ENCODE measurements at regions not wholly inside any gene's neighbourhood (a gene's known extent, or its start where the extent isn't known, plus 50 kb on each side); places are given as distances from the start of the nearest gene placed in this dataset.
A peak's percentile ranks its signal among the peaks of the same experiment; 100 is the strongest.
"Not testable (repeated sequence)": the region's sequence is repeated elsewhere in the genome, so short reads cannot be mapped to it uniquely, and the experiment has no call there.

DNA sequence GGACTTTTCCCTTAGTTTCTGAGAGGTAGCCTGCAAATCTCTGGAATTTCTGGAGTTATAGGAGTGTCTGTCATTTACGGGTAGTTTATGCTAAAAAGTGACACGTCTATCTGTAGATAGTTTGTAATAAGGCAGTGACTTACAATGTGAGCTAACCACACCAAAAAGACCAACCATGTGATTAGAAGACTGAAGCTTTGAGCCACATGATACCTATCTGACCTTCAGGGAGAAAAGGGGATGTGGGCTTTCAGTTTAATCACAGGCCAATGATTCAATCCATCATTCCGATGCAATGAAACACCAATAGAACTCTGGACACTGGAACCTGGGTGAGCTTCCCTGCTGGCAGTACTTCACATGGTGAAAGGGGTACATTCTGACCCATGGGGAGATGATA is 254.6 kb upstream of the GK2 start:
- no peak for DNase-seq

DNA sequence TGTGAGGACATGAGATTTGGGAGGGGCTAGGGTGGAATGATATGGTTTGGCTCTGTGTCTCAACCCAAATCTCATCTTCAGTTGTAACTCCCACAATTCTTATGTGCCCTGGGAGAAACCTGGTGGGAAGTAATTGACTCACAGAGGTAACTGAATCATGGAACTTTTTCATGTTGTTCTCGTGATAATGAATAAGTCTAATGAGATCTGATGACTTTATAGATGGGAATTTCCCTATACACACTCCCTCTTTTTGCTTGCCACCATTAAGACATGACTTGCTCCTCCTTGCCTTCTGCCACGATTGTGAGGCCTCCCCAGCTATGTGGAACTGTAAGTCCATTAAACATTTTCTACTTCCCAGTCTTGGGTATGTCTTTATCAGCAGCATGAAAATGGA is 253.2 kb upstream of the GK2 start:
- DNase-seq, result no peak

DNA sequence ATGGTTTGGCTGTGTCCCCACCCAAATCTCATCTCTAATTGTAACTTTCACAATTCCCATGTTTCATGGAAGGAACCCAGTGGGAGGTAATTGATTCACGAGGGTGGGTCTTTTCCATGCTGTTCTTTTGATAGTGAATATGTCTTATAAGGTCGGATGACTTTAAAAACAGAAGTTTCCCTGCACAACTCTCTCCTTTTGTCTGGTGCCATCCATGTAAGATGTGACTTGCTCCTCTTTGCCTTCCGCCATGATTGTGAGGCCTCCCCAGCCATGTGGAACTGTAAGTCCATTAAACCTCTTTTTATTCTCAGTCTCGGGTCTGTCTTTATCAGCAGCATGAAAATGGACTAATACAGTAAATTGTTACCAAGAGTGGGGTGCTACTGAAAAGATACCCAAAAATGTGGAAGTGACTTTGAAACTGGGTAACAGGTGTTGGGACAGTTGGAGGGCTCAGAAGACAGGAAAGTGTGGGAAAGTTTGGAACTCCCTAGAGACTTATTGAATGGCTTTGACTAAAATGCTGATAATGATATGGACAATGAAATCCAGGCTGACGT is 251.4 kb upstream of the GK2 start:
- not testable (repeated sequence) for DNase-seq

DNA sequence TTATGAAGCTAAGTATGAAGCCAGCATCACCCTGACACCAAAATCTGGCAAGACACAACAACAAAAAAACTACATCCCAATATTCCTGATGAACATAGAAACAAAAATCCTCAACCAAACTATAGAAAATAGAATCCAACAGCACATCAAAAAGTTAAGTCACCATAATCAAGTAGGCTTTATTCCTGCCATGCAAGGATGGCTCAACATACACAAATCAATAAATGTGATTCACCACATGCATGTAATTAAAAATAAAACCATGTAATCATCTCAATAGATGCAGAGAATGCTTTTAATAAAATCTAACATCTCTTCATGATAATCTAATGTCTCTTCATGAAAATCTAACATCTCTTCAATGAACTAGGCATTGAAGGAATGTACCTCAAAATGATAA is 249.4 kb upstream of the GK2 start:
- no peak for DNase-seq

DNA sequence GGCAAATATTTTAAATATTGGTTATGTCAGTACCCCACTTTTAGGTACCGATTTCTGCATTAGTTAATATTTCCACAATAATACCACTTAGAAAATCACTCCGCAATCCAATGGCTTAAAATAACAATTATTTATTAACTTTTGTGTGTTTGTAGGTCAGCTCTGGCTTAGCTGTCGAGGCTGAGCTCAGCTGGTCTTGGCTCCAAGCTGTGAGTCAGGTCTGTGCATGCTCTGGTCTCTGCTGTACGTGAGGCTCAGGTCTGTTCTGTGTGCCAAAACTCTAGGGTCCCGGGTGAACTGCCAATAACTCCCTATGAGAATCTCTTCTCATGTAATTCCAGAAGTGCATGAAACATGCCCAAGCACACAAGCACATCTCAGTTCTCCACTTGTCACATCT is 245.8 kb upstream of the GK2 start:
- no peak for DNase-seq

DNA sequence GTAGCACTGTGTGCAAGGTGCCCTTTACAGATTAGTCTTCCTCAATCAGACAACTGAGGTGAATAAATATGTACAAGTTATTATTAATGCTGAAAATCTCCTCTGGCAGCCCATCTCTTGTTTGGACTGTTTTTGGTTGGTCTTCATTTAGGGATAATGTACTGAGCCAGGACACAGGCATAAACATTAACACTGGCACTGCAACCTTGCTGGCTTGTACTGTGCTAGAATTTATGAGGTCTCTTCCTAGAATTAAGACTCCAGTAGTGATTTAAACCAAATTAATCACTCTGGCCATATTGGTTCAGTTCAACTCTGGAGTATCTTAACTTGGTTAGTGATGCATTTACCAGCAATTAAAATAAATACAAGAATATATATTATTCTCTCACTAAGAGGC is 244.7 kb upstream of the GK2 start:
- DNase-seq, result no peak

DNA sequence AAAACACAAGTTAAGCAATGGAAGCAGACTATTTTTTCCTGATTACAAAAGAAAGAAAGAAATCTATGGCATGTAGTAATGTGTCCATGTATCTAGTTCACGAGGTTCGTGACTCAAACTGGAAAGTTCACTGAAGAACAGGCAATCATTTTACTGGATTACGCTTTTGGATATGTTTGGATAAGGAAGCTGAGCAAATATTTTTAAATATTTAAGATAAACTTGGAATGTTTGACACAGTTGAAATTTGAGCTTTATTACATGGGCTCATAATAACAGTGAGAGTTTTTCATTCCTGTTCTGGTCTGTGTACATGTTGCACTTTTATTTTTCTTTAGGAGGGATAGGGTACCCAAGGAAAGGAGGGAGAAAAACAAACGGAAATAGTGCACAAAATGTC is 244.2 kb upstream of the GK2 start:
- DNase-seq, result peak; percentile 26

DNA sequence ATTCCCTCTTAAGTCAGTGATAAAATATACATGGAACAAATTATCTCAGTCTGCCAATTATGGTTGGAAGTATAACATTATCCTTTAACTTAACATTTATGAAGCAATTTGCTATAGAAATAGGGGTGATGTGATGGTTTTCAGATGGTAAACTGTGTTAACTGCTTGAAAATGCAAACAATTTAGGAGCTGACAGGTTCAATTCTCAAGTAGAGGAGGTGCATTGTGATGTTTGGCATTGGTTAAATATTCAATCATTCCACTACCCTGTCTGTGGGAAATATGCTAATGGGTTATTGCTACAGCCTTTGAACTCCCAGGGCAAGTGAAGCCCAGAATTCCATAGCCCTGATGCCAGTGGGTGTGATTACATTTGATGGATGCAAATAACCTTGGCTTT is 243.4 kb upstream of the GK2 start:
- no peak for DNase-seq

DNA sequence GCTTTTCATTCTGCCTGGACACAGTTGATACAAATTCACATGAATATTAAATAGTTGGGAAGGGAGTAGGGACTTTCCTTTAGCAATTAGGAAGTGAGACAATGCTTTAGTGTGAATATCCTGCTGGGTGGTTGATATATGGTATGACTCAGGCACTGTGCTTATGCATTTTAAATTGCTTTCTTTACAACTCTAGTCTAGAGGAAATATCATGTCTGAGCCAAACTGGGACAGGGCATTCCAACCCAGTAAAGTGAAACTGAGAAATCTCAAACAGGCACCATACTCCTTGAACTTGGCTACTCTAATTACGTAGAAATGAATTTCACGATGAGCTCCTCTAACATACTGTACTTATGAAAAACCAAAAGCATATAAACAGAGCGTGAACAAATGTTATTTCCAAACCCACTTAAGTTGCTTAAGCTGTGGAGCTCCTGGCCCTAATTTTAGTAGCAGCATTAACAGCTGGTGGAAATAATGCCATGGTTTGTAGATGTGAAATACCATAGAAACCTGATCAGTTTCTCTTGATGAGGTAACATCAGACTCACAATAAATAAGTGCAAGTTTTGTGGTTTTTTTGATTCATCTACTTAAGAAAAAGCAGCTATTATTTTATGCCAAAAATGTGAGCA is 242.9 kb upstream of the GK2 start:
- no peak for DNase-seq

DNA sequence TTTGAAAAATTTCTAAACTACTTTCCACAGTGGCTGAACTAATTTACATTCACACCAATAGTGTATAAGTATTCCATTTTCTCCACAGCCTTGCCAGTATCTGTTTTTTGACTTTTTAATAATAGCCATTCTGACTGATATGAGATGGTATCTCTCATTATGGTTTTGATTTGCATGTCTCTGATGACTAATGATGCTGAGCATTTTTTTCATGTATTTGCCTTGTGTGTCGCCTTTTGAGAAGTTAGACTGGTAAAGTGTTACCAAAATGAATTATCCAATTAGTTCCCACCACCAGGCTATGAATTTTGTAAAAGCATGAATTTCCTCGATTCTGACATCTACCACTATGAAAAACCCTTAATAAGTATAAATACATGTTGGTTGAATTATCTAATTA is 242.2 kb upstream of the GK2 start:
- no peak for DNase-seq

DNA sequence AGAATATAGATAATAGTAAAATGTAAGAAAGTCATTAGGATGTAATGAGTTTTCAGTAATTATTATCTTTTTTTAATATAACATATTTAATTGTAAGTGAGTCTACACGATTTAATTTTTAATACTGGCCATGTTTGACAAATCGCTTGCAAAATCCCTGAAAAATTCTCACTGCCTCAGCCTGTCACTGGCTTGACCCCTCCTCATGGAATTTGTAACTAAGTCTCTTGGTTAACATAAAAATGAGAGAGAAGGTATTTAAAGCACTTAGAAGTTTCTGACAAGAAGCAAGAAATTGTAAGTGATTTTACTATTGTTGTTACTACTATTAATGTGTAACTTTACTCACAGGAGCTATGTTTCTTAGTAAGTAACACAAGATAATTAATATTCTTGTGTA is 237.9 kb upstream of the GK2 start:
- DNase-seq, result no peak

DNA sequence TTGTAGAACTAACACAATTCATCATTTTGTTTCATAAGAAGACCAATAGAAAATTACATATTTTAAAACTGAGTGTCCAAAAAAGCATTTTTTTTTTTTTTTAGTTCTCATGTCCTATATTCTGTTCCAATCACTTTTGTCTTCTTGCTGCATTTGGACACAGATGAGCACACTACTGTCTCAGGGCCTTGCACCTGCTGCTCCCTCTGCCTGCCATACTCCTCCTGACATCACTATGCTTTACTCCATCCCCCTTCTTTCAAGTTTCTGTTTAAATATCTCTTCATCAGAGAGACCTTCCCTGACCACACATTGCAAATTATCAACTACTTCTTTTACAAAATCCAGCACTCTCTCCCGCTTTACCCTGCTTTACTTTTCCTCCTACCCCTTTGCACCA is 230.7 kb upstream of the GK2 start:
- DNase-seq, result no peak

DNA sequence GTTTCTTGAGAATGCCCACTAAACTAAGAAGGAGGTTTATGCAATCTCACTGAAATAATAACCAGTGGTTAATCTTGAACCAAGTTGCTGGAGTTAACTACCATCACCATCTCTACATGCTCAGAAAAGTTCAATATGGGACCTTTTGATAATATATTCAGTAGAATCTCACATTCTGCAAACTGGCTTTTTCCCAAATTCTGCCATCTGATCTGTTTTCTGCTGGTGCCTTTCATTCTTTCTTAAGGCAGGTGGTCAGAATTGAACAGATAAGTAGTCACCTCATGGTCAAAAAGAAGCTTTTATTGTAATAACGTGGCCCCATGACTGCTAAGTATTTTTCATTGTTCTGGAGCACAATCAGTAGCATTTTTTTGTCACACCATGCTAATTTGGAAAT is 229.0 kb upstream of the GK2 start:
- no peak for DNase-seq

DNA sequence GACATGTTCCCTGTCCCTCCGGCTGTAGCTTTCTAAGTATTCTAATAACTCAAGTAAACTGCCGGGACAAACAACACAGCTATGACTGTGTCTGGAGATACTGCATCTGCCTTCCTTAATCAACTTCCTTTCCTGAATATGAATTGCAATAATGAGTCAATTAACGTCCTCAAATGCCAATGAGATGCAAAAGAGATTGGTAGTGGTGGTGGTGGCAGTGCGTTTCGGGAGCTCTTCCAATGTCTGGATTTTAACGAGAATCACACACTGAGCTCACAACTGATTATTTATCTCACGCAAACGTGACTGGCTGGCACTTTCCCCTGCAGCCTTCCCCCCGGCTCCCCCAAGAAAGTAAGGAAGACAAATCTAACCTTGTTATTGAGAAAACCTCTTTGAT is 226.1 kb upstream of the GK2 start:
- DNase-seq, result no peak

DNA sequence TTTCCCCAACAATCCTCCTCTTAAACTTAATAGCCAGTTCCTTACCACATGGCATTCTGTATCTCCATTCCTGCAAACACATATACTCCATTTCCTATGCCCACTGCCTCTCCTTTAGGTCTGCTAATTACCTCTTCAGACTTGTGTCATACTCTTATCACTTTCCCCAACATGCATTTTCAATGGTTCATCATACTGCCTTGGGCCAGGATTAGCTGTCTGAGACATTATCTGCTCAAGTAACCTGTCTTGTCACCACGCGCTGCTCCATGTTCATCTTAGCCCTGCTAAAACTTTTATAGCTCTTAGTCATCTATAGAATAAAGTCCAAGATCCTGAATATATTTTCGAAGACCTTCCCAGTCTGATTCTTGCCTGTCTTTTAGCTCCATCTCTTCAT is 224.1 kb upstream of the GK2 start:
- DNase-seq, result no peak

DNA sequence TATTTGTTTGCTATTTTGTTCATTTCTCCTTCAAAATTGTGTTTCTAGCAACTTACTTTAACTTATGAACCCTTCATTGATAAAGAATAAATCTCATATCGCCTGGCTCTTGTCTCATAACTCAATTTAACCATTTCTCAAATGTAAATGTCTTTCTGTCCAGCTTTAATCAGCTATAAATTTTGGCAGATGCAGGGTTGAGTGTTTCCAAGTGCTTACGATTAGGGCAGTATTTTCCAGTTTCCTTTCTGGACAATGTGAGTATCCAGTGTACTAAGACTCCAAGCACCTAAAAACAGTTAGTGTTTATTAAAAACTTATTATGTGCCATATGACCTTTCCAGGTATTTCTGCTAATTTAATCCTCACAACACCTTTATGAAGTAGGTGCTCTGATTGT is 218.6 kb upstream of the GK2 start:
- DNase-seq, result no peak

DNA sequence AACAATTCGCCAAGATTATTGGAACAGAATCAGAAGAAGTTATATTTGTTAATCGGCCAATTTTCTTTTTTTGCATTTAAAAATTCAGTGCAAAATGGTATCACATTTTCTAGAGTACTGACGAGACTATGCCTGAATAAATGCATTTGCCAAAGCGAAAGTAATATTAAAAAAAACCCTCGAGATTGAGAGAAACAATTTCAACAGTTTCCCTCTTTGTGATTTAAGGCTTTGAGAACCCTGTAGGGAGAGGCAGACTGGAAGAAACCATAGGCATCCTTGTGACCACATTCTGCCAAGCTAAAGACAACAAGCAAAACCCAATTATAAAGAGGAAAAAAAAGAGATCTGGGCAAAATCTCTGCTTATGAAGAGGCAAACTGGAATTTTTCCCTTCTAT is 218.1 kb upstream of the GK2 start:
- DNase-seq, result no peak

DNA sequence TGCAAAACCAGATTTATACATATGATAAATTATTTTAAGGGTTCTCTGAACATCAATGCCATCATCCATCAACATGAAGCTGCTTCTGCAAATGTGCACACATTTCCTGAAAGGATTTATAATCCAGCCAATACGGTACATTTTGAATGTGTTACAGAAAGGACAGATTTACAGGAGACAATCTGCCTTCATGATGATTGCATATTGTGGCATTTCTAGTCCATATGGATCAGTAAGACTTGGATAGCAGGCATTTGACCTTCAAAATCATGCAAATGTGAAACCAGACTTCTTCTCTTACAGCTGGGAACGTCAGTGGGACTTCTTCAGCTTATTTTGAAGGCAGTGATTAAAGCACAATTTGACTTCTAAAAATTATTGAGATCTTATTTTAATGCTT is 217.3 kb upstream of the GK2 start:
- no peak for DNase-seq

DNA sequence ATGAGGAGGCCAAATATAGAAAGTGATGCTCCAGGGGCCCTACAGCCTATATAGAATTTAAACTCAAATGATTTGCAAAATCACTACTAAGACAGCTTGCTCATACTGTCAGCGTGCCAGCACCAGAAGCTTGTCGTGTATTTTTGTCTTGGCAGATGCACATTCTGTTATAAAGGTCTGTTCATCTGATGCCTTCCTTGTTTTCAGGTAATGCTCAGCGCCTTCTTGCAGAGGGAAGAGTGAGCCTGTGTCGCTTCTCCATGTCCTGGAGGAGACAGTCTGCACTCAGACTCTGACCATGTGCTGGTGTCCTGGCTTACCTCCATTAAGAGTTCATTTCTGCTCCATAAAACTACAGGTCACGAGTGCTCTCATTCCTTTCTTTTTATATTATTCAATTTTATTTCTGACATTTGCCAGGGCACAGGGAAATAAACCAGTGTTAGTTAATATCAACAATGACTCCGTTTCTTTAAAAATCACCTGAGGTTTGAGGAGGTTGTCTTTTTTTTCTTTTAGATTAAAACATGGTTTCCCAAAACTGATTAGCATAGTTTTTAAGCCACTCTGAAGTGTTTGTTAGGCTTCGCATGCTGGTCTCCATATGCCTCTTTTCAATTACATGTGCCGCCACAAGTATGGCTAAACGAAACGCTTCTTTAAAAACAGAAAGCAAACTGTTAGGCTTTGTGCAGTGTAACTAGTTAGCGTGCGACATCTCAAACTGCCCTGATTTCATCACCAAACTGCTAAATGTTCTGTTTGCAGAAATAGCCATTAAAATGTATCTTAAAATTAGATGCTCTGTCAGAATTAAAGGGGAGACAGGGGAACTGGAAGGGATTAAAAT is 215.2 kb upstream of the GK2 start:
- DNase-seq, result no peak

DNA sequence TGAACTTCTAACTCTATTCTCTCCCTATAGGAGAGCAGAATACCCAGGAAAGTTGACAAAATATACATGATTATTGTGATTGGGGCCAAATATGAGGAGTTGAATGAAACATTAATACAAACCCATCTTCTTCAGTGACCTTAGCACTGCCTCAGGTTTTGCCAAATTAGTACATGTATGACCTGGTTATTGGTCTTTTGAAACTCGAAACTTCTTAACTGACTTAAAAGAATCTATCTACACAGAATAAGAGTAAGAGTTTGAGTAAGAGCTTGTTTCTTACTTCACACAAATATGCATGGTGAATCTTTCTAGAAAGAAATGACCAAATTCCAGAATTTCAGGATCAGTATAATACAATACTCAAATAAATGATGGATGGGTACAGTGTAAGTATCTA is 213.0 kb upstream of the GK2 start:
- DNase-seq, result no peak

DNA sequence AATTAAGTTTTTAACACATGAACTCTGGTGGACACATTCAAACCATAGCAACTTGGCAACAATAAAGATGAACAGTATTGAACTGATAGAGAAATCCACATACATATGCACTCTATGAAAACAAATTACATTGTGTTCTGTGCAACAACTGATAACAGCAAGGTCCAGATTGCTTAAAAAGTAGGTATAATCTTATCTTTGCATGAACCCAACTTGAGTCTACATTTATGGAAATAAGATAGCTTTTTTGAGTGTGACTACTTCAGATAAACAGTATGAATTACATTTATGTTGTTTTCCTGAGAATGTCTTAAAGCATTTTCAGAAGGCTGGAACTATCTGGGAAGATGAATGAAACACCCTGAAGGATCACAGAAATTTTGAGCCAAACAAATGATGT is 212.6 kb upstream of the GK2 start:
- no peak for DNase-seq

DNA sequence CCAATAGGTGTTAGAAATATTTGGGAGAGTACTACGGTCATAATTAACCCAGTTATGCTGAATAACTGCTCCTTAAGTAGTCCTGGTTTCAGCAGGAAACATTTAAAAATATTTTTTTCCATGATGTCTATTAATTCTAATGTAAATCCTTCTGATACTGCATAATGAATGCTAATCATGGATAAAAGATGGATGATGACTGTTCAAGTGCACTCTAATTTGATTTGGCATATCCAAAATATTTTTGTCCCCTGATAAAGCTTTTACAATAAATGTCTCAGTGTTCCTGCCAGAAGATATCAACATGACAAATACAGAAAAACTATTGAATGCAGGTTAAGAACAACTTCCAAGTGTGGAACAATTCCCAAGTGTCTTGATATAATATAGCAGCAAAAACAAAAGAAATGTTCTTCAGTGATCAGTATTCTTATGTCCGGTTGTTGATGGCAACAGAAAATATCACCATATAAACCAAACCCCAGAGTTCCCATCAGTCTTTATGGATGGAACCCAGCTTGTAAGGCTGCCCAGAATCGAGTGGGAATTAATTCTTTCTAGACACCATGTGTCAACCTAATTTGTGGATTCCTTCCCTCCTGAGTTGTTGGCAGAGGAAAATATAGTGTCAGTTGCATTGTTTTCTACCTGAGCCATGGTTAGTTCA is 205.4 kb upstream of the GK2 start:
- DNase-seq, result no peak

DNA sequence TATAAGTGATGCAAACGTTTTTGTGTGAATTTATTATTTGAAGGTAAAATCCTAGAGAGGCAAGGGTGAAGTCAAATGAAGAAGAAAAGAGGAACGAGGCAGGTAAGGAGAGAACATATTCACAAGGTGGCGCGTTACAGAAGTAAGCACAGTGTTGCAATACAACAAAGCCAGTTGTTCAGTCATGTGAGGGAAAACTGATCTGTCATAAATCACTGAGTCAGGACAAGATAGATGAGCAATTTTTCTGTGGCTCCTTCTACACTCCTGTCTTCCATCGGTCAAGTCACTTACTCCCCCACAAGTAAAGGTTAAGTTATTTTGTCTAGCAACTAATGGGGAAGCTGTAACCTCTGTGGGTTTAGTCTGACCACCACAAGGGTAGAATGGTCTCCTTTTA is 203.0 kb upstream of the GK2 start:
- no peak for DNase-seq

Measured in renal pelvis (tissue), 1 donor.